NT2/D1 (cell line): ENCODE measurements at regions not wholly inside any gene's neighbourhood (a gene's known extent, or its start where the extent isn't known, plus 50 kb on each side); places are given as distances from the start of the nearest gene placed in this dataset.

Experiments used
- SUZ12 ChIP-seq: IDR thresholded peaks from 2 replicates; pipeline ENCODE4 v1.6.1; 2011; ENCODE audit not compliant: insufficient read length, insufficient read depth; ENCODE audit errors: extremely low read depth
- YY1 ChIP-seq: IDR thresholded peaks from 2 replicates; pipeline ENCODE4 v1.6.1; 2011; ENCODE audit not compliant: insufficient read length, insufficient read depth
- ZNF274 ChIP-seq: IDR thresholded peaks from 2 replicates; pipeline ENCODE4 v1.6.1; 2011; ENCODE audit warnings: mild to moderate bottlenecking, low read depth, low read length

DNA sequence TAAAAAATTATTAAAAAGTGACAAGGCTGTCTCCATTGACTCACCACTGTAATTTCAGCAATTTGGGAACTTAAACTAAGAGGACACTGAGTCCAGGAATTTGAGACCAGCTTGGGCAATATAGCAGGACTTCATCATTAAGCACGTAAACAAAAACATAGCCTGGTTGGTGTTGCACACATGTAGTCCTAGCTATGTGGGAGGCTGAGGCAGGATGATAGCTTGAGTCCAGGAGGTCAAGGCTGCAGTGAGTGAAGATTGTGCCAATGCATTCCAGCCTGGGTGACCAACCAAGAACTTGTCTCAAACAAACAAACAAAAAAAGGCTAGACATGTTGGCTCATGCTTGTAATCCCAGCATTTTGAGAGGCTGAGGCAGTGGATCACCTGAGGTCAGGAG is 439.4 kb upstream of the TSPY4 start:
- TF ChIP-seq ZNF274 = no peak
- no peak for TF ChIP-seq YY1
- TF ChIP-seq SUZ12 = no peak
